IMR-90 (cell line): ENCODE measurements at regions not wholly inside any gene's neighbourhood (a gene's known extent, or its start where the extent isn't known, plus 50 kb on each side); places are given as distances from the start of the nearest gene placed in this dataset.

Source experiments
- ATAC-seq: fragments of 200-7000 bp; cut with Tn5 transposase; 2 replicates; pipeline ENCODE4 v1.9.1; 2020; ENCODE audit warnings: low read depth, mild to moderate bottlenecking, moderate library complexity
- BruUV-seq: library from RNA; stranded (reverse); fragments of 400-500 nt; replicated peaks from 2 replicates; lab custom pipeline; 2021; lab: Mats Ljungman, UMichigan
- CTCF ChIA-PET: fragments of 300-600 bp; formaldehyde crosslinking; extraction: SDS; loops from one replicate; lab custom pipeline; 2021; ENCODE audit warnings: antibody characterized with exemption; lab: Yijun Ruan, JAX
- POLR2A ChIA-PET: fragments of 300-600 bp; sonication (Branson Sonifier 250); formaldehyde crosslinking; loops from one replicate; lab custom pipeline; 2022; ENCODE audit warnings: antibody characterized with exemption; ENCODE audit not compliant: unreplicated experiment; lab: Charles Lee
- DNase-seq: peaks from one replicate; pipeline ENCODE4 v3.0.0; 2013
- H2AFZ ChIP-seq: replicated peaks from 2 replicates; pipeline ENCODE3; 2013; ENCODE audit warnings: low read length, mild to moderate bottlenecking; ENCODE audit not compliant: poor library complexity
- H2AK5ac ChIP-seq: 2 replicates; pipeline ENCODE4 v1.6.1; 2013; ENCODE audit warnings: low read depth, low read length, inconsistent platforms
- H2AK9ac ChIP-seq: replicated peaks from 2 replicates; pipeline ENCODE3; 2013; ENCODE audit warnings: mild to moderate bottlenecking, low read depth, low read length, moderate library complexity; ENCODE audit not compliant: poor library complexity
- H2BK120ac ChIP-seq: 2 replicates; pipeline ENCODE4 v1.6.1; 2013; ENCODE audit warnings: low read depth, low read length, inconsistent platforms
- H2BK15ac ChIP-seq: 3 replicates; pipeline ENCODE4 v1.6.1; 2013; ENCODE audit warnings: low read depth, low read length, inconsistent platforms
- H2BK20ac ChIP-seq: 2 replicates; pipeline ENCODE4 v1.6.1; 2013; ENCODE audit warnings: low read depth, mild to moderate bottlenecking, inconsistent platforms, low read length, moderate library complexity
- H2BK5ac ChIP-seq: 2 replicates; pipeline ENCODE4 v1.6.1; 2013; ENCODE audit warnings: mild to moderate bottlenecking, low read depth, low read length, inconsistent platforms; ENCODE audit not compliant: poor library complexity, severe bottlenecking
- H3K14ac ChIP-seq: replicated peaks from 2 replicates; pipeline ENCODE4 v1.6.1; 2013; ENCODE audit warnings: low read depth, low read length, inconsistent platforms
- H3K18ac ChIP-seq: 2 replicates; pipeline ENCODE4 v1.6.1; 2013; ENCODE audit warnings: low read depth, low read length, control low read depth
- H3K23ac ChIP-seq: 2 replicates; pipeline ENCODE4 v1.6.1; 2013; ENCODE audit warnings: low read depth, low read length, inconsistent platforms
- H3K27ac ChIP-seq: 2 replicates; pipeline ENCODE4 v1.5.1; 2013; ENCODE audit warnings: mild to moderate bottlenecking, control low read depth, low read length; ENCODE audit not compliant: insufficient read depth
- H3K27me3 ChIP-seq: 2 replicates; pipeline ENCODE4 v1.6.1; 2013; ENCODE audit warnings: low read length; ENCODE audit not compliant: control insufficient read depth, insufficient read depth
- H3K36me3 ChIP-seq: 2 replicates; pipeline ENCODE4 v1.6.1; 2013; ENCODE audit warnings: low read length, mixed read lengths; ENCODE audit not compliant: control insufficient read depth, insufficient read depth
- H3K4ac ChIP-seq: 2 replicates; pipeline ENCODE4 v1.6.1; 2013; ENCODE audit warnings: low read depth, low read length, inconsistent platforms
- H3K4me1 ChIP-seq: 2 replicates; pipeline ENCODE4 v1.6.1; 2013; ENCODE audit warnings: low read length, mixed read lengths; ENCODE audit not compliant: control insufficient read depth, insufficient read depth
- H3K4me2 ChIP-seq: 2 replicates; pipeline ENCODE4 v1.6.1; 2013; ENCODE audit warnings: low read depth, mild to moderate bottlenecking, control low read depth, low read length, moderate library complexity
- H3K4me3 ChIP-seq: 2 replicates; pipeline ENCODE4 v1.5.1; 2013; ENCODE audit warnings: low read depth, mild to moderate bottlenecking, control low read depth, low read length, moderate library complexity; ENCODE audit not compliant: insufficient read depth
- H3K56ac ChIP-seq: 2 replicates; pipeline ENCODE4 v1.6.1; 2013; ENCODE audit warnings: low read length, inconsistent platforms; ENCODE audit not compliant: insufficient read depth; ENCODE audit errors: extremely low read depth
- H3K79me1 ChIP-seq, 2 experiments: 2 replicates each; pipeline ENCODE4 v1.6.1; 2013; ENCODE audit warnings: low read length in 2 of 2, inconsistent platforms in 1 of 2, low read depth in 1 of 2
- H3K9ac ChIP-seq: 2 replicates; pipeline ENCODE4 v1.6.1; 2013; ENCODE audit warnings: low read depth, low read length, control low read depth
- H3K9me1 ChIP-seq: 2 replicates; pipeline ENCODE4 v1.6.1; 2013; ENCODE audit warnings: low read length, inconsistent platforms; ENCODE audit not compliant: insufficient read depth
- H3K9me3 ChIP-seq: 2 replicates; pipeline ENCODE4 v1.6.1; 2013; ENCODE audit warnings: low read length; ENCODE audit not compliant: control insufficient read depth, insufficient read depth
- H4K20me1 ChIP-seq: 2 replicates; pipeline ENCODE4 v1.6.1; 2013; ENCODE audit warnings: low read length, inconsistent platforms; ENCODE audit not compliant: insufficient read depth
- H4K5ac ChIP-seq: 2 replicates; pipeline ENCODE4 v1.6.1; 2013; ENCODE audit warnings: mild to moderate bottlenecking, low read depth, low read length, control low read depth
- H4K8ac ChIP-seq, 2 experiments: 2 replicates each; pipeline ENCODE4 v1.6.1; 2013; ENCODE audit warnings: low read depth in 2 of 2, low read length in 2 of 2, control low read depth in 1 of 2, inconsistent platforms in 1 of 2
- H4K91ac ChIP-seq: 2 replicates; pipeline ENCODE4 v1.6.1; 2013; ENCODE audit warnings: low read depth, low read length, inconsistent platforms; ENCODE audit not compliant: insufficient read depth
- BHLHE40 ChIP-seq: fragments of 150-350 bp; IDR thresholded peaks from 2 replicates; pipeline ENCODE4 v1.6.1; 2016; ENCODE audit warnings: mild to moderate bottlenecking, low read depth, low read length
- CEBPB ChIP-seq: IDR thresholded peaks from 2 replicates; pipeline ENCODE4 v1.6.1; 2012; ENCODE audit warnings: low read depth, low read length, improper control_type of control experiment
- CHD1 ChIP-seq: IDR thresholded peaks from 2 replicates; pipeline ENCODE4 v1.6.1; 2012; ENCODE audit warnings: low read depth, low read length, improper control_type of control experiment
- CTCF ChIP-seq: conservative IDR thresholded peaks from 2 replicates; pipeline ENCODE4 v1.5.1; 2012; ENCODE audit warnings: mild to moderate bottlenecking, low read depth, low read length, improper control_type of control experiment
- FOS ChIP-seq: fragments of 150-350 bp; IDR thresholded peaks from 2 replicates; pipeline ENCODE4 v1.6.1; 2016; ENCODE audit warnings: low read depth, low read length
- MAFK ChIP-seq: IDR thresholded peaks from 2 replicates; pipeline ENCODE4 v1.6.1; 2012; ENCODE audit warnings: low read depth, low read length, improper control_type of control experiment
- MXI1 ChIP-seq: IDR thresholded peaks from 2 replicates; pipeline ENCODE4 v1.6.1; 2012; ENCODE audit warnings: low read depth, mild to moderate bottlenecking, low read length, moderate library complexity, borderline replicate concordance
- NFE2L2 ChIP-seq: fragments of 150-350 bp; IDR thresholded peaks from 2 replicates; pipeline ENCODE4 v1.6.1; 2016; ENCODE audit warnings: low read depth, mild to moderate bottlenecking, low read length
- RAD21 ChIP-seq: IDR thresholded peaks from 2 replicates; pipeline ENCODE4 v1.6.1; 2012; ENCODE audit warnings: low read length, improper control_type of control experiment
- RFX5 ChIP-seq: IDR thresholded peaks from 2 replicates; pipeline ENCODE4 v1.8.0; 2012; ENCODE audit warnings: low read depth, mild to moderate bottlenecking, low read length, moderate library complexity
- SMC3 ChIP-seq: fragments of 150-350 bp; IDR thresholded peaks from 2 replicates; pipeline ENCODE4 v1.6.1; 2016; ENCODE audit warnings: low read depth, mild to moderate bottlenecking, antibody characterized with exemption, low read length, moderate library complexity
- USF2 ChIP-seq: fragments of 150-350 bp; IDR thresholded peaks from 2 replicates; pipeline ENCODE4 v1.6.1; 2017; ENCODE audit warnings: mild to moderate bottlenecking, antibody characterized with exemption, low read length, low read depth
- WGBS, 2 experiments: methylation state at CpG; one replicate each; pipeline versions ENCODE4 v1.1.5 to v1.1.7; 2013; ENCODE audit warnings: missing lambda C conversion rate in 2 of 2; ENCODE audit not compliant: insufficient read length in 1 of 2; ENCODE audit errors: extremely low coverage in 2 of 2; 5-methylcytosine and 5-hydroxymethylcytosine counted together
- dilution Hi-C: fragments of 300-500 bp; cut with HindIII; formaldehyde crosslinking; loops from one replicate; pipeline ENCODE4 v1.14.3; 2018; ENCODE audit warnings: low sequenced_read_pairs; ENCODE audit not compliant: unreplicated experiment
- in situ Hi-C: fragments of 300-500 bp; cut with MboI; formaldehyde crosslinking; loops from 3 replicates; pipeline ENCODE4 v1.14.3; 2019; ENCODE audit warnings: low sequenced_read_pairs, inconsistent platforms, mixed read lengths
- intact Hi-C: fragments of 100-400 bp; cut with micrococcal nuclease; formaldehyde crosslinking; loops from 2 replicates; pipeline ENCODE4 v1.10.0; 2022

DNA sequence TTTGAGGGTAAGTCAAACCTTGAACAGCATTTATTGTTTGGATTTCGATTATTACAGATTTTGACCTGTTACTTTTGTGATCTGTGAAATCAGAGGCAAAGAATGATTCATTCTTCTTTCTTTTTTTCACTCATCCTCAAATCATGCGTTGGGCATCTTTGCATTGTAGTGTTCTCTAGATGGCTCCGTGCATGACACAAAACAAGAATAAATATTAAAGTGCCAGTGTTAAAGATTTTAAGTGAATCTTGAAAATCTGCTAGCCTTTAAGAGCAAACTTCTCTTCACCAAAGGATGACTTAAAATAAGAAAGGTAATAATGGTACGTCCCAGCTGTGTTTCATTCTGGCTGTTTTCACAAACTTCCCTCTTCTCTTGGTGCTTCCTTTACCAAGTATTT lies 361.9 kb upstream of the SMARCA2 start:
- no peak overlapping the region for H3K14ac ChIP-seq
- H3K9me3 ChIP-seq = peaks cover 4% of the 10 kb centered on the region; the same call in 1 of the 2 replicates
- no peak overlapping the region for H2BK120ac ChIP-seq
- H3K27ac ChIP-seq = no peak overlapping the region
- H3K36me3 ChIP-seq = no peaks in the 10 kb centered on the region
- H2AFZ ChIP-seq = no peak overlapping the region
- TF ChIP-seq MXI1 (no peak), CTCF (no peak), FOS (no peak), RFX5 (no peak), MAFK (no peak), CHD1 (no peak), SMC3 (no peak), RAD21 (no peak), USF2 (no peak), NFE2L2 (no peak), CEBPB (no peak), BHLHE40 (no peak)
- H3K18ac ChIP-seq = no peak overlapping the region
- H2AK9ac ChIP-seq = no peak overlapping the region
- intact Hi-C loops (no loop called here), dilution Hi-C loops (no loop called here), in situ Hi-C loops (no loop called here)
- no peak overlapping the region for H3K4ac ChIP-seq
- H3K9ac ChIP-seq = no peak overlapping the region
- H4K91ac ChIP-seq = no peak overlapping the region
- no peak overlapping the region for H4K5ac ChIP-seq
- WGBS, 2 experiments = no CpG with 5 or more reads among the region's 4 CpGs
- H2AK5ac ChIP-seq = no peak overlapping the region
- H3K9me1 ChIP-seq = no peaks in the 10 kb centered on the region
- BruUV-seq = no TSS peak
- no peaks in the 10 kb centered on the region for H3K27me3 ChIP-seq
- H4K8ac ChIP-seq = no peak overlapping the region
- H2BK15ac ChIP-seq = no peak overlapping the region
- no peak overlapping the region for H2BK20ac ChIP-seq
- ATAC-seq (no peak), DNase-seq (no peak)
- no peaks in the 10 kb centered on the region for H3K4me1 ChIP-seq
- ChIA-PET POLR2A (no interaction called here), CTCF (no interaction called here)
- no peak overlapping the region for H3K4me3 ChIP-seq
- no peak overlapping the region for H3K4me2 ChIP-seq
- H2BK5ac ChIP-seq = no peak overlapping the region
- no peak overlapping the region for H3K56ac ChIP-seq
- H3K23ac ChIP-seq = no peak overlapping the region
- H4K20me1 ChIP-seq = no peaks in the 10 kb centered on the region
- H3K79me1 ChIP-seq = no peaks in the 10 kb centered on the region
